Smooth muscle cell (in vitro differentiated cells): ENCODE measurements at regions not wholly inside any gene's neighbourhood (a gene's known extent, or its start where the extent isn't known, plus 50 kb on each side); places are given as distances from the start of the nearest gene placed in this dataset.

Source experiments
- DNase-seq: peaks from one replicate; lab custom pipeline; 2025; ENCODE audit not compliant: unreplicated experiment; lab: John Stamatoyannopoulos, UW
- H2AFZ ChIP-seq: fragments of 200-600 bp; sonication (generic); 2 replicates; pipeline ENCODE4 v1.6.0; 2016; ENCODE audit warnings: antibody characterized with exemption, low read depth, mild to moderate bottlenecking
- H3F3A ChIP-seq: fragments of 200-600 bp; sonication (generic); 2 replicates; pipeline ENCODE4 v1.6.0; 2017; ENCODE audit warnings: antibody characterized with exemption, low read depth
- H3K27ac ChIP-seq: fragments of 200-600 bp; sonication (generic); 2 replicates; pipeline ENCODE4 v1.5.1; 2016; ENCODE audit warnings: low read depth, mild to moderate bottlenecking
- H3K27me3 ChIP-seq: fragments of 200-600 bp; sonication (generic); 2 replicates; pipeline ENCODE4 v1.6.1; 2016; ENCODE audit warnings: low read depth, mild to moderate bottlenecking
- H3K36me3 ChIP-seq: fragments of 200-600 bp; sonication (generic); 2 replicates; pipeline ENCODE4 v1.5.1; 2016; ENCODE audit warnings: low read depth
- H3K4me1 ChIP-seq: fragments of 200-600 bp; sonication (generic); 2 replicates; pipeline ENCODE4 v1.5.1; 2016; ENCODE audit warnings: low read depth
- H3K4me2 ChIP-seq: fragments of 200-600 bp; sonication (generic); 2 replicates; pipeline ENCODE4 v1.6.0; 2016; ENCODE audit warnings: mild to moderate bottlenecking
- H3K4me3 ChIP-seq: fragments of 200-600 bp; sonication (generic); 2 replicates; pipeline ENCODE4 v1.5.1; 2016; ENCODE audit warnings: mild to moderate bottlenecking
- H3K79me2 ChIP-seq: fragments of 200-600 bp; sonication (generic); 2 replicates; pipeline ENCODE4 v1.6.0; 2016; ENCODE audit warnings: low read depth, mild to moderate bottlenecking
- H3K9ac ChIP-seq: fragments of 200-600 bp; sonication (generic); 2 replicates; pipeline ENCODE4 v1.6.0; 2016; ENCODE audit warnings: low read depth
- H3K9me3 ChIP-seq: fragments of 200-600 bp; sonication (generic); replicated peaks from 2 replicates; pipeline ENCODE4 v1.5.1; 2016; ENCODE audit warnings: low read depth
- H4K20me1 ChIP-seq: fragments of 200-600 bp; sonication (generic); 2 replicates; pipeline ENCODE4 v1.6.0; 2016; ENCODE audit warnings: low read depth
- CTCF ChIP-seq: fragments of 200-600 bp; sonication (generic); IDR thresholded peaks from 2 replicates; pipeline ENCODE4 v1.5.1; 2017; ENCODE audit warnings: borderline replicate concordance, mild to moderate bottlenecking, antibody characterized with exemption; ENCODE audit not compliant: insufficient read depth, poor library complexity, severe bottlenecking
- WGBS: methylation state at CpG from one replicate; pipeline ENCODE4 v1.1.7; 2016; ENCODE audit warnings: low lambda C conversion rate; 5-methylcytosine and 5-hydroxymethylcytosine counted together

- WGBS: 95% methylated on average over 2 of the region's 2 CpGs
These were observed 417.2 kb upstream of the MEIS1 start for GRCh38 chr2:66017763-66018162.

GRCh38 chr2:66014450-66014849 is 420.5 kb upstream of the MEIS1 start:
- Histone ChIP-seq H3K9me3 (no peaks in the 10 kb centered on the region), H3K4me2 (no peak overlapping the region), H3K9ac (no peak overlapping the region), H3F3A (no peaks in the 10 kb centered on the region), H3K27me3 (no peaks in the 10 kb centered on the region), H3K36me3 (no peaks in the 10 kb centered on the region), H3K4me3 (no peak overlapping the region), H3K4me1 (no peaks in the 10 kb centered on the region), H3K27ac (no peak overlapping the region), H2AFZ (no peak overlapping the region), H4K20me1 (no peaks in the 10 kb centered on the region), H3K79me2 (no peaks in the 10 kb centered on the region)
- no peak for TF ChIP-seq CTCF
- no peak for DNase-seq
- 93% methylated on average over 6 of the region's 6 CpGs for WGBS

More at GRCh38 chr2:66017763-66018162, 417.2 kb upstream of the MEIS1 start:
- Histone ChIP-seq H3K79me2 (no peaks in the 10 kb centered on the region), H3K4me2 (no peak overlapping the region), H3K27me3 (no peaks in the 10 kb centered on the region), H2AFZ (no peak overlapping the region), H3K36me3 (no peaks in the 10 kb centered on the region), H3K27ac (no peak overlapping the region), H3K4me1 (no peaks in the 10 kb centered on the region), H3K9ac (no peak overlapping the region), H3F3A (no peaks in the 10 kb centered on the region), H3K9me3 (no peaks in the 10 kb centered on the region), H3K4me3 (no peak overlapping the region), H4K20me1 (no peaks in the 10 kb centered on the region)
- no peak for DNase-seq
- TF ChIP-seq CTCF: no peak

- Histone ChIP-seq H3K79me2 (no peaks in the 10 kb centered on the region), H3K4me1 (no peaks in the 10 kb centered on the region), H3K4me3 (no peak overlapping the region), H4K20me1 (no peaks in the 10 kb centered on the region), H2AFZ (no peak overlapping the region), H3K36me3 (no peaks in the 10 kb centered on the region), H3F3A (no peaks in the 10 kb centered on the region), H3K4me2 (no peak overlapping the region), H3K9ac (no peak overlapping the region), H3K27ac (no peak overlapping the region), H3K27me3 (no peaks in the 10 kb centered on the region), H3K9me3 (no peaks in the 10 kb centered on the region)
- TF ChIP-seq CTCF: no peak
- DNase-seq: no peak
These were observed 421.5 kb upstream of the MEIS1 start for GRCh38 chr2:66013456-66013855.

DNA sequence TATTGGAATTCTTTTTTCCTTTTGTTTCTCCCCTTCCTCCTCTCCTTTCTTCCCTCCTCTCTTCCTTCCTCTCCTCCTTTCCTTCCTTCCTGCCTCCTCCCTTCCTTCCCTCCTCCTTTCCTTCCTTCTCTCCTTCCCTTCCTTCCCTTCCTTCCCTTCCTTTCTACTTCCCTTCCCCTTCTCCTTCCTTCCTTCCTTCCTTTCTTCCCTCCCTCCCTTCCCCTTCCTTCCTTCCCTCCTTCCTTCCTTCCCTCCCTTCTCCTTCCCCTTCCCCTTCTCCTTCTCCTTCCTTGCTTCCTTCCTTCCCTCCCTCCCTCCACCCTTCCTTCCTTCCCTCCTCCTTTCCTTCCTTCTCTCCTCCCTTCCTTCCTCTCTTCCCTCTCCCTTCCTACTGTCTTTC is 431.0 kb upstream of the MEIS1 start:
- no peak for DNase-seq
- H3K36me3 ChIP-seq: no peaks in the 10 kb centered on the region
- H3K9me3 ChIP-seq: no peaks in the 10 kb centered on the region
- no peak overlapping the region for H3K9ac ChIP-seq
- H4K20me1 ChIP-seq: no peaks in the 10 kb centered on the region
- no peak overlapping the region for H3K4me3 ChIP-seq
- H3K79me2 ChIP-seq: no peaks in the 10 kb centered on the region
- H3F3A ChIP-seq: no peaks in the 10 kb centered on the region
- no peaks in the 10 kb centered on the region for H3K27me3 ChIP-seq
- no peaks in the 10 kb centered on the region for H3K4me1 ChIP-seq
- no peak overlapping the region for H2AFZ ChIP-seq
- H3K4me2 ChIP-seq: no peak overlapping the region
- H3K27ac ChIP-seq: no peak overlapping the region
- no peak for TF ChIP-seq CTCF
